ENCODE measurements at regions not wholly inside any gene's neighbourhood (a gene's known extent, or its start where the extent isn't known, plus 50 kb on each side); places are given as distances from the start of the nearest gene placed in this dataset.

GRCh38 chr3:110530902-110531301 is 540.7 kb upstream of the NECTIN3 start:
- no peaks in the 10 kb centered on the region for H3K36me3 ChIP-seq (ENCODE audit: insufficient read depth)

GRCh38 chr3:110533089-110533488 is 538.5 kb upstream of the NECTIN3 start:
- no peaks in the 10 kb centered on the region for H3K27me3 ChIP-seq (ENCODE audit: insufficient read depth, low read depth)
- no peak overlapping the region for H3K27ac ChIP-seq
- TF ChIP-seq CTCF (conservative IDR thresholded peaks at IDR 0.05; ENCODE audit: low read depth, low read length): no peak
- no peaks in the 10 kb centered on the region for H4K20me1 ChIP-seq (ENCODE audit: insufficient read depth)
- H3K4me2 ChIP-seq: no peak overlapping the region
- no peak overlapping the region for H3K9ac ChIP-seq
- H3K4me1 ChIP-seq (ENCODE audit: low read depth, poor library complexity, severe bottlenecking): no peaks in the 10 kb centered on the region
- no peaks in the 10 kb centered on the region for H3K79me2 ChIP-seq (ENCODE audit: insufficient read depth, low read depth)
- no peak overlapping the region for H3K4me3 ChIP-seq (IDR thresholded peaks at IDR 0.05; ENCODE audit: insufficient read depth, low read depth, low read length)
- H2AFZ ChIP-seq (ENCODE audit: low read depth): no peak overlapping the region
- H3K36me3 ChIP-seq (ENCODE audit: insufficient read depth): no peaks in the 10 kb centered on the region

More at GRCh38 chr3:110530902-110531301, 540.7 kb upstream of the NECTIN3 start:
- H3K9ac ChIP-seq: no peak overlapping the region
- no peaks in the 10 kb centered on the region for H3K4me1 ChIP-seq (ENCODE audit: low read depth, poor library complexity, severe bottlenecking)
- no peak overlapping the region for H3K27ac ChIP-seq
- no peaks in the 10 kb centered on the region for H3K27me3 ChIP-seq (ENCODE audit: insufficient read depth, low read depth)
- no peaks in the 10 kb centered on the region for H3K79me2 ChIP-seq (ENCODE audit: insufficient read depth, low read depth)
- H3K4me3 ChIP-seq (IDR thresholded peaks at IDR 0.05; ENCODE audit: insufficient read depth, low read depth, low read length): no peak overlapping the region
- TF ChIP-seq CTCF (conservative IDR thresholded peaks at IDR 0.05; ENCODE audit: low read depth, low read length): no peak
- no peak overlapping the region for H2AFZ ChIP-seq (ENCODE audit: low read depth)
- no peak overlapping the region for H3K4me2 ChIP-seq
- H4K20me1 ChIP-seq (ENCODE audit: insufficient read depth): no peaks in the 10 kb centered on the region

- Histone ChIP-seq H3K27ac (no peak overlapping the region), H2AFZ (ENCODE audit: low read depth) (no peak overlapping the region), H3K79me2 (ENCODE audit: insufficient read depth, low read depth) (no peaks in the 10 kb centered on the region), H4K20me1 (ENCODE audit: insufficient read depth) (no peaks in the 10 kb centered on the region), H3K4me3 (IDR thresholded peaks at IDR 0.05; ENCODE audit: insufficient read depth, low read depth, low read length) (no peak overlapping the region), H3K36me3 (ENCODE audit: insufficient read depth) (no peaks in the 10 kb centered on the region), H3K27me3 (ENCODE audit: insufficient read depth, low read depth) (no peaks in the 10 kb centered on the region), H3K4me1 (ENCODE audit: low read depth, poor library complexity, severe bottlenecking) (no peaks in the 10 kb centered on the region), H3K9ac (no peak overlapping the region), H3K4me2 (no peak overlapping the region)
- TF ChIP-seq CTCF (conservative IDR thresholded peaks at IDR 0.05; ENCODE audit: low read depth, low read length): no peak
Observed at GRCh38 chr3:110542552-110543150, 529.0 kb upstream of the NECTIN3 start.

GRCh38 chr3:110544730-110545129 is 526.9 kb upstream of the NECTIN3 start:
- no peak overlapping the region for H2AFZ ChIP-seq (ENCODE audit: low read depth)
- H3K79me2 ChIP-seq (ENCODE audit: insufficient read depth, low read depth): no peaks in the 10 kb centered on the region
- H3K27ac ChIP-seq: no peak overlapping the region
- TF ChIP-seq CTCF (conservative IDR thresholded peaks at IDR 0.05; ENCODE audit: low read depth, low read length): no peak
- no peaks in the 10 kb centered on the region for H3K36me3 ChIP-seq (ENCODE audit: insufficient read depth)
- no peak overlapping the region for H3K4me2 ChIP-seq
- H3K9ac ChIP-seq: no peak overlapping the region
- H3K27me3 ChIP-seq (ENCODE audit: insufficient read depth, low read depth): no peaks in the 10 kb centered on the region
- H4K20me1 ChIP-seq (ENCODE audit: insufficient read depth): no peaks in the 10 kb centered on the region
- no peaks in the 10 kb centered on the region for H3K4me1 ChIP-seq (ENCODE audit: low read depth, poor library complexity, severe bottlenecking)
- H3K4me3 ChIP-seq (IDR thresholded peaks at IDR 0.05; ENCODE audit: insufficient read depth, low read depth, low read length): no peak overlapping the region
